GM18498 (cell line): ENCODE measurements at regions not wholly inside any gene's neighbourhood (a gene's known extent, or its start where the extent isn't known, plus 50 kb on each side); places are given as distances from the start of the nearest gene placed in this dataset.

Source experiments
- ATAC-seq: cut with Tn5 transposase; IDR thresholded peaks from one replicate; pipeline ENCODE4 v1.9.1; 2021; ENCODE audit warnings: mild to moderate bottlenecking, moderate library complexity; ENCODE audit not compliant: unreplicated experiment

DNA sequence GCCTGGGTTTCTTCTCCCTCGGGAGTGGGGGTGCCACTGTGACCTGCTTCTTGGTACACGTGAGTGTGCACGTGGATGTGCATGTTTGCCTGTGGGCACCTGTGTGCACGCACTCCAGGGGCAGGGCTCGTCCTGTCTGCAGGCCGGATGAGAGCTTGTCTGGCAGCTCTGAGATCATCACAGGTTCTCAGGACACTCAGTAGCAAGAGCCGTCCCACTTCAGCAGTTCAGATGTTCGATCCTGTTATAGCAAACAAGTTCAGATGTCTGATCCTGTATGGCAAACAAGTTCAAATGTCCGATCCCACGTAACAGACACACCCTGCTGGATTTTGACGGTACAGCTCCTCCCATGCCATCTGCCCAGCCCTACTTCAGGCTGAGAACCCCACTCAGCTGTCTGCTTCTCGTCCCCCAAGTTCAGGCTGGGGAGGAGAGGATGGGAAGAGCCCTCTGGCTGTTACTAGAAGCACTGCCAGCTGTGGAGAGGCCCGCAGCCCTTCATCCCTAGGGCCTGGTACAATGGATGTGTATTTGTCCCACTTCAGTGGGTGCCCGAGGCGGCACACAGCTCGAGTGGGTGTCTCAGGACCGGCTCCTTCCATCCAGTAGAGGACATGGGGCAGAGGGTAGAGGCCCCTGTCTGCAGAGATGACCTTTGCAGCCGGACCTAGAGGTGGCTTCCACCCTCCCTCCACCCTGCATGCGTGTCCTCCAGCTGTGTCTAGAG lies 1126.9 kb downstream of the BRD1 start:
- no peak for ATAC-seq

DNA sequence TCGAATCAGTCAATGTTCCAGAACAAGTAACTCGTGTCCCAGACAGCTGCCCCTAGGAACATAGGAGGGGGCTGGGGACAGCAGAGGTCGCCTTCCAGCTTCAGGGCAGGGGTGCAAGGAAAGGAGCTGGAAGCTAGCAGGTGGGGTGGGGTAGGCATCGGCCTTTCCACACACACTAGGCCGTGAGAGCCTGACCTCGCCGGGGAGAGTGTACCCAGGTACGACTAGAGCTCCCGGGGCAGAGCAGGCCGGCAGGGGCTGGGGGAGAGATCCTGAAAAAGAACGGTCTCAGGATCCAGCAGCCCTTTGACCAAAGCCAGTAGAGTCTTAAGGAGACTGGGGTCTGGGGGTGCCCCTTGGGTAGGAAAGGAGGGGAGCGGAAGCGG lies 1127.5 kb downstream of the BRD1 start:
- ATAC-seq = no peak

DNA sequence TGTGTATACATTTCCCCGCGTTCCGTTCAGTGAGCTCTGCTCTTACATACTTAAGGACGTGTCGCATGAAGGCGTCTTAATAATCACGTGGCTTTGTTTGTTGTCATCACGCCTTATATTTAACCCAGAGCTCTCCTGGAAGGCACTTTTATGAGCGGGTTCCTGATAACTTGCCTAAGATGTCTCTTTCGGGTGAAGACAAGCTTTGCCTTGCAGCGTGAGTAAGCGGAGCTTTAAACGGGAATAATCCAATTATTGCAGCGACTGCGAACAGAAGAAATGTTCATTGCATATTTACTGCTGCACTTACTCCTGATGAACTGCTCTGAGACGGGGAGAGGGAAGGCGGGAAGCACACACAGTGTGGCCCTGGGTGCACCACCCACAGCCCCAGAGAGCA lies 1128.2 kb downstream of the BRD1 start:
- ATAC-seq = no peak

DNA sequence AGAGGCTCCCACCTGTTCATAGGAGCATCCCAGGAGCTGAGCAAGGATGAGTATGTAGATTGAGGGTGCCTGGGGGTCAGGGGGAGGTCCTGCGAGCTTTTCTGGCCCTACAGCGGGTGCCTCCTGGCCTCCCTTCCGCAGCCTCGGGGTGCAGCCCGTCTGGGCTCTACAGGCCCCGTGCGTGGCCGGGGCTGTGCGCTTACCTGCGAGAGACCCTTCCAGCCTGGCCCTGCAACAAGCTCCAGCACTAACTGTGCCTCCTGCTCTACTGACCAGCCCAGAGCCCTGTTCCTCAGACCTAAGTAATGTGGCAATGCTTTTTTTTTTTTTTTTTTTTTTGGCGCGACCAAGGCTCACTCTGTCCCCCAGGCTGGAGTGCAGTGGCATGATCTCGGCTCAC lies 1129.1 kb downstream of the BRD1 start:
- no peak for ATAC-seq

DNA sequence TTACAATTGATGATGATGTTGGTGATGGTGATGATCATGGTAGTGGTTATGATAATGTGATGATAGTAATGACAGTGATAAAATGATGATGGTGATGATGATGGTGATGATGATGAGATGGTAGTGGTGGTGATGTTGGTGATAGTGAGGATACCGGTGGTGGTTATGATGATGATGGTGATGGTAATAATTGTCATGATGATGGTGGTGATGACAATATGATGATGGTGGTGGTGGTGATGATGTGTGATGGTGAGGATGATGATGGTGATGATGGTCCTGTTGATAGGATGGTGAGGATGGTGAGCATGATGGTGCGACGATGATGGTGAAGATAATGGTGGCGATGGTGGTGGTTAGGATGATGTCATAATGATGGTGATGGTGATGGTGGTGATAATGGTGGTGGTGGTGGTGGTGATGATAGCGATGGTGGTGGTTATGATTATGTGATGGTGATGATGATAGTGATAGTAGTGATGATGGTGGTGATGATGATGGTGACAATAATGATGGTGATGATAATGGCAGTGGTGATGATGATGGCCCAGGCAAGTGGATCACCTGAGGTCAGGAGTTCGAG lies 1129.9 kb downstream of the BRD1 start:
- no peak for ATAC-seq

DNA sequence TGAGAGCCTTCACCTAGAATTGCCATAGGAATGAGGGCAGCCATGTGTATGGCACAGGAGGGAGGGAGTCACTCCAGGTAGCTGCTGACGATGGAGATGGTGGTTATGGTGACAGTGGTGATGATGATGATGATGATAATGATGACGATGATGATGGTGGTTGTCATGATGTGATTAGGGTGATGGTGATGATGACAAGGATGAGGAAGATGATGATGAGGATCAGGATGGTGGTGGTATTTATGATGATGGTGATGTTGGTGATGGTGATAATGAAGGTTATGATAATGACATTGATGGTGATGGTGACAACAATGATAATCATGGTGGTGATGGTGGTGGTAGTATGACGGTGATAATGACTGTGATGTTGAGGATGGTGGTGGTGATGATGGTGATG lies 1130.5 kb downstream of the BRD1 start:
- no peak for ATAC-seq

DNA sequence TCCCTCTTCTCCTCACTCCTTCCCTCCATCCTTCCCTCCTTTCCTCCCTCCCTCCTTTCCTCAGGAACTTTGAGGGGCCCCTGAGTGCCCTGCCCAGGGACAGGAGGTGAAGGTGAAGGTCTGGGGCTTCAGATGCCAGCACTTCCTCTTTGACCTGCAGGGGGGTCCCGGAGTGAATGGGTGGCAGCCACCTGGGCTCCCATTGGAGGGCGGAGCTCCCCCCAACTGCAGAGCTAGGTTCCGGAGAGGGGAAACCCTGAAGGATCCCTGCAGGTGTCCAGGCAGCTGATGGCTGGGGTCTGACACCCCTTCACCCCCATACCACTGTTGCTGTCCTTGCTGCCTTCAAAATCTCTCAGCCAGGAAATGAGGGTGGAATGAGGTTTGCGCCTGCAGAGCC lies 1131.3 kb downstream of the BRD1 start:
- ATAC-seq = no peak

DNA sequence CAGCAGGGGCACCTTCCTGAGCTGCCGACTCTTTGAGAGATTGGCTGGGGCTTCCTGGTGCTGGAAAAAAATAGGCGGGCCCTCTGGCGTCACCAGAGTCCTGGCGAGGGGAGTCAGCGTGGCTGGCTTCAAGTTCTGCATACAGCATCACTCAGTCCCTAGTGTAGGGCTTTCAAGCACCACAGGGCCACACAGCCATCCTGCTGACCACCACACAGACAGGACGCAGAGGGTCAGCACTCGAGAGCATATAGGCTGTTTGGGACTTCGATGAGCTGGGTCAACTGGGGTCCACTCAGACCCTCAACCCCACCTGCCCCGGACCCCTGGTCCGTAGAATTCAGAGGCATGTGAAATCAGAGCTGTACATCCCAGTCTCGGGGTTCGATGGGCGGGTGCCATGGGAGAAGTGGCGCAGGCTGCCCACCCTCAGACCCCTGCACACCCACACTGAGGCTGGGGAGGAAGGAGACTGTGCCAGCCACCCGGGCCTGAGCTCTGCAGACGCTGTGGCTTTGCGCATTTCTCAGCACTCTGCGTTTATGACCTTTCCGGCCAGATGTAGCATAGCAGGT lies 1131.9 kb downstream of the BRD1 start:
- ATAC-seq = no peak

DNA sequence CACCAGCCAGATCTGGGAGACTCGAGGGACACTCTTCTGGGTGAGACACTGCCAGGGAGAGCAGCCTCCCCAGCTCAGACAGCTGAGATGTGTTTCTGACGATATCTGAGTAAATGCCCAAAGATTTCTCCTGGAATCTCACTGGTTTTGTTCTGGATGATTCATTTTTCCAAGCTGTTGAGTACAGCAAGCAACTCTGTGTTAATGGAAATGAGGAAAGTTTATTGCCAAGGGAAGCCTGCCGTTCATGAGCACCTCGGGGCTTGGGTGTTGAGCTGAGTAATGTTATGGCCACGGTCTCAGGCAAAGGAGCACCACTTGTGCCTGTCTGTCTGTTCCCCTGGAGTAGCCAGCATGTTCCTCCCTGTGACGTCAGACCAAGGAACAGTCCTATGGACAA lies 1132.4 kb downstream of the BRD1 start:
- ATAC-seq = no peak

DNA sequence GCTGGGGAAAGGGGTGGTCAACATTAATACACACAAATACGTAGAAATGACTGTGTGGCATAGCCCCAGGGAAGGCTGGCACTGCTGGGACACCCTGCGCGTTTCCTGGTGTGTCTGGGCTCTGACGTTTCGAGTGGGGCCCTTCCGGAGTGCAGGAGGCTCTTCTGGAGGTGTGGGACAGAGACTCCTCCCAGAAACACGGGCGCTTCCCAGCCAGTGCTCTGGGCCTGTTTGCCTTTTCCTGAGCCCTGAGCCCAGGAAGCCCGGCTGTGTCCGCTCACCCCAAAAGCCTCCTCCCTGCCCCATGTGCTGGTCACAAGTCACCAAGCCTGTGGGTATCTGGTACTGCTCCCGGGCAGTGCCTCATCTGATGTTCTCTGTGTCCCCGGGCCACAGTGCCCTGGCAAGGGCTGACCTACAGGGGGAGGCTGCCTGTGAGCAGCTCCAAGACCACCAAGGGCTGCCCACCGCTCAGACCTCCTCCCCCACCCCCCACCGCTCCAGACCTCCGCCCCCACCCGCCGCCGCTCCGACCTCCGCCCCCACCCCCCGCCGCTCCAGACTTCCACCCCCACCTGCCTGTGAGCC lies 1133.3 kb downstream of the BRD1 start:
- no peak for ATAC-seq

DNA sequence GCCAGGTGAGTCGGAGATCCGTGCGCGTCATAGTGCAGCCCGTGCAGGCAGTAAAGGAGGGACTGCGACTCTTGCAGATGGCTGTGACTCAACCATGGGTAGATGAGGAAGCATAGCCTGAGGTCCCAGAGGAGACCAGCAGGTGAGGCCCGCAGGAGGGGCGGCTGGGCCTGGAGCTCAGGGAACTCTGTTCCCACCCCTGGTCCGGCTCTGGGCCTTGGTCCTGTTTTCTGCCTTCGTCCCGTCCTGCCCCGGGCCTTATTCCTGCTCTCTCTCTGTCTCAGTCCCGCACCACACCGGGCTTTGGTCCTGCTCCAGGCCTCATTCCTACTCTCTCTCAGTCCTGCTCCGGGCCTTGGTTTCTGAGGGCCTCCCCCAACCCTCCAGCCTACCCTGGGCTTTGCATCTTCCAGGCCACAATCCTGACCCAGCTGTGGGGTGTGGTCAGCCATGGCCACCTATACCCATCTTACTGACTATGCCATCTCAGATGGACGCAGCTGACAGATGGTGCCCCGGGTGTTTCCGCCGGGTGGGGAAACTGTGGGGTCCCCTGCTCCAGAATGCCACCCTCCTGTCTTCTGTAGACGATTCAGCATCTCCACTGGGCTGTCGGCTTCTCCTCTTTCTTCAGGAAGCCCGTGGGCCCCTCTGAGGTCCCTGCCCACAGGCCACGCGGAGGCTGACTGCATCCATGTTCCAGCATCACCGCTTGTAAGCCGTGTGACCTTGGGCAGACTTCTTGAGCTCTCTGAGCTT lies 1134.1 kb downstream of the BRD1 start:
- ATAC-seq = no peak

DNA sequence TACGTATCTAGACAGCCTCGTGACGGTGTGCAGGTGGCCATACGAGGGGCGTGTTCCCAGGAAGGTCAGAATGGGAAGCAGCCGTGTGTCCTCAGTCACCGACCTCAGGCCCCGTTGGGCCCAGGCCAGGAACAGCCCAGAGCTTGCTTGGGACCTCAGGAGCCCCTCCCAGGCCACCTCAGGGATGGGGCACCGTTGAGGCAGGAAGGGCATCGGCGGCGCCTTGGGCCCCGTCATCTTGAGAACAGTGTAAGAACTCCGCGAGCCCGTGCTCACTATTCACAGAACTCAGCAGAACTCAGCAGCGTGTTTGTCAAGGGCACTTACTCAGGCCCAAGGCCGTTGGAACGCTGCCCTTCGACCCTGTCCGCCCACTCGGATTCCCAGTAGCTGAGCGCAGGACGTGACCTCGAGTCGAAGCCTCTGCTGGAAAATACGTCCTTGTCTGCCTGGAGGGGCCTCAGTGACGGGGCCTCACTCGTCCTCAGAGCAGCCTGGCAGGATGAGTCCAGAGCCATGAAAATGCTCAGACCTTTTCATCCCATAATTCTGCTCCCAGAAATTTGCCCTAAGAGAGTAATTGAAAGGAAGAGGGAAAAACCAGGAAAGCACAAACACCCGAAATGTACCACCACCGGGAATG lies 1134.8 kb downstream of the BRD1 start:
- no peak for ATAC-seq

DNA sequence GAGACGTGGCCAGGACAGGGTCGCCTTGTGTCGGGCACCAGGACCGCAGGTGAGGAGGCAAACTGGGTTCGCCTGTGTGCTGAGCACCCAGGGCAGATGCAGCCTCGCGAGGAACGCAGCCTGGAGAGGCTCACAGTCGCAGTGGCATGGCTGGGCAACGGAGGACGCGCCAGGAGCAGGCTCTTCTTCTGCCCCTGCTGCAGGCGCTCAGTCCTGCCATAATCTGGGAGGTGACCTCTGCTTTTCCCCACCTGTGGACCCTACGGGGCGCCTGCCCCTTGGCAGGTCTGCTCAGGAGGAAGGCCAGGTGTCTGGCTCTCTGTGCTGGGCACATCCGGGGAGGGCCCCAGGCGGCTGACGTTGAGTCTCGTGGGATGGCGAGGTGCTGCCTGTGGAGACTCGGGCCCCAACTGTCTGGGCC lies 1136.2 kb downstream of the BRD1 start:
- no peak for ATAC-seq

DNA sequence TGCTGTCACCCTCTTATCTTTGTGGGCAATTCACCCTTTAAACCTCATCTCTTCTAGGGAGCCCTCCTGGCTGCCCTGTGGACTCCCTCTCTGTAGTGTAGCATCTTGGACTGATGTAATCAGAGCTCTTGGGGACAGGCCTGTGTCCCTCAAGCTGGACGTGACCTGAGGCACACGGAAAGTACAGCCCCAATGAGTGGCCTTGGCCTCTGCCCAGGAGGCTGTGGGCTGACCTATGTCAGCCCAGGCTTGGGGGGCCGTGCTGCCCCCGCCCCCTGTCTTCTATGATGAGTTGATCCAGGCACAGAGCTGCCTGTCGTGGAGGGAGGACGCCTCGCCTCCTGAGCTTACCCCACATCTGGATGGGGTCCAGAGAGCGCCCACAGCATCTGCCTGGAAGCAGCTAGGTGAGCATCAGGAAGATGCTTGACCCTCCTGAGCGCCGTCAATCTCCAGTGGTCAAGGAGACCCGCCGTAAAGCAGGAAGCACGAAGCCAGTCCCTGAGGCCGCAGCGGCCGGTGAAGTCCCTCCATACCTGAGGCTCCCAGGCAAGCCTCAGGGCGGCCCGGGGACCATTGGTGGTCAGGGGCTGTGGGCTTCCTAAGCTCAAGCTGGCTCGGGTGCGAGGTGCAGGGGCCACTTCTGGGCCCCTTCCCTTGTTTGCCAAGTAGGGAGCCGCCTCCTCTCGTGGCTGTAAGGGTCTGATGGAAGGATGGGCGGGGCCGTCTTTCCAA lies 1136.9 kb downstream of the BRD1 start:
- no peak for ATAC-seq

DNA sequence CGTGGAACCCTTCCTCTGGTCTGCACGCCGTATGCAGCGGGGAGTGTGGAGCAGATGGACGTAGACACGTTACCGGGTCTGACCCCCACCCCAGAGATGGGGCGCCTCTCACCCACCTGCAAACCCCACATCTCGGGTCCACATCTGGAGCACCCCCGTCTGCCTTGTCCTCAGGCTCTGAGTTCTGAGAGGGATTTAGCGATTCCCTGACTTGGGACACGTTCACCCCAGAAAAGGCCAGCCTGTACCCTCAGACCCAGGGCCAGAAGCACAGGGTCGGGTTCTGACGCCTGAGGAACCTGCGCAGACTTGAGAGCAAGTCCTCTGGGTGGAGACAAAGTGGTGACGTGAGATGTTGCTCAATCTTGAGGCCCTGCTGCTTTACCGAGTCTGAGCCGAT lies 1138.5 kb downstream of the BRD1 start:
- no peak for ATAC-seq

DNA sequence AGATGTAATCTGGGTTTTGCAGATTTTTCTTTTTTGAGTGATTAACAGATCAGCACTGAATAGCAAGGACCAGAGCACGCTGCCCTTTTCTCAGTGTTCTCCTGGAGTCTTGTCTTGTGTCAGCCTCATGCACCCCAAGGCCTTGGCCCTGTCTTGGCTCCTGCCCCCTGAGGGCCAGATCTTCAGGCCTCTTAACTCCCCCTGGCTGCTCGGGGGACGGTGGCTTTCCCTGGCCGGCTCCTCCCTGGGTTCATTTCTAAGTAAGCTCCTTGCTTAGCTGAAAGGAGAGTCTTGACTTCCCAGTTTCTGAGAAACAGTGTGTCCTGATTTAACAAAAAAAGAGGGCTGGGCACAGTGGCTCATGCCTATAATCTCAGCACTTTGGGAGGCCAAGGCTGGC lies 1139.3 kb downstream of the BRD1 start:
- ATAC-seq = no peak

DNA sequence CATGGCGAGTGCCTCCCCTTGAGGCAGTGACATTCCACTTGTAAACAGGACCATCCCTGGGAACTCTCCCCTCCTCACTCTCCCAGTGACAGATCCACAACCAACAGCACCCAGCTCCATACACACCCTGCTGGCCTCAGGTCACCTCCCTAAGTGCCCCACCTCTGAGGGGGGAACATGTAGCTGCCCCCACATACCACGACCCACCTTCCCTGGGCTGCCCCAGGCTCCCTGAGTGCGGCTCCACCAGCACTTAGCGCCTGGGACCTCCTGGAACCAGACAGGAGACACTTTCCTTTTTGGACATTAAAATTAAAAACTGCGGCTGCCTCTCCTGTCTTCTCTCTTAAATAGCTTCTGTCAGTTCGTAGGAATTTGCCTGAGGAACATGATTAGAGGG lies 1140.1 kb downstream of the BRD1 start:
- no peak for ATAC-seq

DNA sequence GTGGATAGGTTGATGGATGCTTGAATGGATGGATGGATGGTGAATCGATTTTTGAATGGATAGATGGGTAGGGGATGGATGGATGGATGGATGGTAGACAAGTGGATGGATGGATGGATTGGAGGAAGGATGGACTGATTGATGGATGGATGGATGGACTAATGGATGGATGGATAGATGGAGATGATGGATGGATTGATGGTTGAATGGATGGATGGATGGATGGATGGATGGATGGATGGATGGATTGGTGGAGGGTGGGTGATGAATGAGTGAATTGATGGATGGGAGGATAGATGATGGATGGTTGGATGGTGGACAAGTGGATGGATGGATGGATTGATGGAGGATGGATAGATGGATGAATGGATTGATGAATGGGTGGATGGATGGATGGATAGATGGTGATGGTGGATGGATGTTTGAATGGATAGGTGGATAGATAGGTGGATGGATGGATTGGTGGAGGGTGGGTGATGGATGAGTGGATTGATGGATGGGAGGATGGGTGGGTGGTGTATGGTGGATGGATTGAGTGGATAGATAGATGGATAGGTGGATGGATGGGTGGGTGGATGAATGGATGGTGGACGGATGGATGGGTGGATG lies 1140.9 kb downstream of the BRD1 start:
- ATAC-seq = no peak

DNA sequence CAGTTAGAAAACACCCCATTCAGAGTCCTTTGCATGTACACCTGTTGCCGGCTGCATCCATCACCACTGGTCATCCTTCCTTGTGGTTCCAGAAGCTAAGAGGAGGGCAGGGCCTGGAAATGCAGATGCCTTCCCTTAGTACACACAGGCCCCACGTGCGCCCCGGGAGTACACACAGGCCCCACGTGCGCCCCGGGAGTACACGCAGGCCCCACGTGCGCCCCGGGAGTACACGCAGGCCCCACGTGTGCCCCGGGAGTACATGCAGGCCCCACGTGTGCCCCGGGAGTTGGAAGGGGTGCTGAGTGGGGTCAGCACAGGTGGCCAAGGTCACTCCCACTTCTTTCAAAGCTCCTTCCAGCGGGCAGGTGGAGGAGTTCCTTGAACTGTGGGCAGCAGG lies 1141.9 kb downstream of the BRD1 start:
- no peak for ATAC-seq

DNA sequence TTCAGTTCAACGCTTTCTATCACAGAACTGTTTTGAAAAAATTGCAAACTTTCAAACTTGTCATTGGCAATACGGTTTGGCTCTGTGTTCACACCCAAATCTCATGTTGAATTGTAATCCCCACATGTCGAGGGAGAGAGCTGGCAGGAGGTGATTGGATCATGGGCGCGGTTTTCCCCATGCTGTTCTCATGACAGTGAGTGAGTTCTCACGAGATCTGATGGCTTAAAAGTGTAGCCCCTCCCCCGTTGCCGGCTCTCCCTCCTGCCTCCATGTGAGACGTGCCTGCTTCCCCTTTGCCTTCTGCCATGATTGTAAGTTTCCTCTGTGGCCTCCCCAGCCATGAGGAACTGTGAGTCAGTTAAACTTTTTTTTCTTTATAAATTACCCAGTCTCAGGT lies 1144.0 kb downstream of the BRD1 start:
- no peak for ATAC-seq
